Neural crest cell (in vitro differentiated cells): ENCODE measurements at regions not wholly inside any gene's neighbourhood (a gene's known extent, or its start where the extent isn't known, plus 50 kb on each side); places are given as distances from the start of the nearest gene placed in this dataset.
A peak's percentile ranks its signal among the peaks of the same experiment; 100 is the strongest.

Experiments
- DNase-seq: peaks from one replicate; pipeline ENCODE4 v3.0.0; 2021; ENCODE audit warnings: low read depth, mixed read lengths, low spot score
- H3K27ac Mint-ChIP-seq: one replicate; pipeline ENCODE4 v1.8.0; 2021; ENCODE audit warnings: mild to moderate bottlenecking, mixed read lengths; ENCODE audit not compliant: unreplicated experiment
- H3K27me3 Mint-ChIP-seq: 2 replicates; pipeline ENCODE4 v1.8.0; 2021; ENCODE audit warnings: low read depth, mild to moderate bottlenecking, mixed read lengths
- H3K36me3 Mint-ChIP-seq: 2 replicates; pipeline ENCODE4 v1.8.0; 2021; ENCODE audit warnings: low read depth, mild to moderate bottlenecking, mixed read lengths
- H3K4me1 Mint-ChIP-seq: 2 replicates; pipeline ENCODE4 v1.8.0; 2021; ENCODE audit warnings: mixed read lengths
- H3K4me3 Mint-ChIP-seq: one replicate; pipeline ENCODE4 v1.8.0; 2021; ENCODE audit warnings: mild to moderate bottlenecking, mixed read lengths
- H3K9me3 Mint-ChIP-seq: 2 replicates; pipeline ENCODE4 v1.8.0; 2021; ENCODE audit warnings: mixed read lengths
- TF ChIP-seq, protein P1 (sequence below): fragments of 200-600 bp; sonication (generic); conservative IDR thresholded peaks from 2 replicates; pipeline ENCODE4 v1.5.0; 2021; ENCODE audit warnings: antibody characterized with exemption, mild to moderate bottlenecking

DNA sequence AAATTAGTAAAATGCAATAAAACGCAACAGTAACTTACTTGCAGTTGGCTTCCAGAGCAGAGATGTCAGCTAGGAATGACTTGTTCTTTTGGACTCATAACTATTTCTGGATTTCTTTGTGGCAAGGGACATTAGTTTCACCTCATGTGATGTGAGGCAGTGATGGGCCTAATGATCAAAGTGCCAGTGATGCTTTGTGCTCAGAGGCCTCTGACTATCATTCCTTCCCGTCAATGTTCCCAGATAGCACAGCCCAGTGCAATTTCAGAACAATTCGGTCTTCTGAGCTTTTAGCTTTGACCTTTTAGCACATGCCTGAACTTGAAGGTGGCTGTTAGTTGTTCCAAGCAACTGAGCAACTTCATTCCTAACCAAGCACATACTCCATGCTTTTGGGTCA lies 596.8 kb downstream of the TFAP2B start:
- TF ChIP-seq, protein P1, sequence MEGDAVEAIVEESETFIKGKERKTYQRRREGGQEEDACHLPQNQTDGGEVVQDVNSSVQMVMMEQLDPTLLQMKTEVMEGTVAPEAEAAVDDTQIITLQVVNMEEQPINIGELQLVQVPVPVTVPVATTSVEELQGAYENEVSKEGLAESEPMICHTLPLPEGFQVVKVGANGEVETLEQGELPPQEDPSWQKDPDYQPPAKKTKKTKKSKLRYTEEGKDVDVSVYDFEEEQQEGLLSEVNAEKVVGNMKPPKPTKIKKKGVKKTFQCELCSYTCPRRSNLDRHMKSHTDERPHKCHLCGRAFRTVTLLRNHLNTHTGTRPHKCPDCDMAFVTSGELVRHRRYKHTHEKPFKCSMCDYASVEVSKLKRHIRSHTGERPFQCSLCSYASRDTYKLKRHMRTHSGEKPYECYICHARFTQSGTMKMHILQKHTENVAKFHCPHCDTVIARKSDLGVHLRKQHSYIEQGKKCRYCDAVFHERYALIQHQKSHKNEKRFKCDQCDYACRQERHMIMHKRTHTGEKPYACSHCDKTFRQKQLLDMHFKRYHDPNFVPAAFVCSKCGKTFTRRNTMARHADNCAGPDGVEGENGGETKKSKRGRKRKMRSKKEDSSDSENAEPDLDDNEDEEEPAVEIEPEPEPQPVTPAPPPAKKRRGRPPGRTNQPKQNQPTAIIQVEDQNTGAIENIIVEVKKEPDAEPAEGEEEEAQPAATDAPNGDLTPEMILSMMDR, result no peak
- no peak overlapping the region for H3K27ac Mint-ChIP-seq
- no peak for DNase-seq
- no peaks in the 10 kb centered on the region for H3K36me3 Mint-ChIP-seq
- no peak overlapping the region for H3K4me3 Mint-ChIP-seq
- no peaks in the 10 kb centered on the region for H3K27me3 Mint-ChIP-seq
- no peaks in the 10 kb centered on the region for H3K4me1 Mint-ChIP-seq
- H3K9me3 Mint-ChIP-seq, result peaks cover 2% of the 10 kb centered on the region

DNA sequence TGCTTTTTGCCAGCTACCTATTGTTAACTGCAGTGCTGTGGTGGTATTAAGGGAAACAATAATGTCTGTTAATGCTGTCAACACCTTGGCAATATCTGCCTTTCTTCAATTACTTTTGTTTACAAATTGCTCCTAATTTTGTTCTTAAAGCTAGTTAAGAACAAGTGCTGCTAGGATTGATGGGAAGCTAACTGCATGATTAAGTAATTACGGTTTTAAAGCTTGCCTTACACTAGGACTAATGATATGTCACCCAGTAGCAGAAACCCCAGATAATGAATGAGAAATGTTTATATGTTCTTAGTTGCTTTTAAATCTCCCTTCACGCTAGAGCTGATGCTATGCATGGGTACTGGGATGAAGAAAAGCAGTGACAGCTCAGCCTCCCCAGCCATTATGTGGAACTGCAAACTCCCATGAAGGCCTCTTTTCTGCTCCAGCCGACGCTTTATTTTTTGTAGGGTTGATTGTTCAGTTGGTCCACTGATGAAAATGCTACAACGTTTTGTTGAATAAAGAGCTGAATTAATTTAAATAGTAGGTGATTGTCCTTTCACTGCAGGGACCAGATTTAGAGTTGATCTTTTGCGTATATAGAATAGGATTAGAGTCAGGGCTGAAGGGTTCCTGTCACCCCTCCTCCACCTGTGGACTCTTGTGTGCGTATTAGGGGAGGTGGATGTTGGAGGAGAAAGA lies 610.5 kb downstream of the TFAP2B start:
- peaks cover 3% of the 10 kb centered on the region for H3K36me3 Mint-ChIP-seq
- TF ChIP-seq, protein P1, result no peak
- H3K9me3 Mint-ChIP-seq, result peaks cover 13% of the 10 kb centered on the region
- peak overlapping the region; percentile 1 for H3K4me3 Mint-ChIP-seq
- DNase-seq, result no peak
- H3K27me3 Mint-ChIP-seq, result peaks cover 5% of the 10 kb centered on the region
- peaks cover 16% of the 10 kb centered on the region for H3K4me1 Mint-ChIP-seq
- no peak overlapping the region for H3K27ac Mint-ChIP-seq

DNA sequence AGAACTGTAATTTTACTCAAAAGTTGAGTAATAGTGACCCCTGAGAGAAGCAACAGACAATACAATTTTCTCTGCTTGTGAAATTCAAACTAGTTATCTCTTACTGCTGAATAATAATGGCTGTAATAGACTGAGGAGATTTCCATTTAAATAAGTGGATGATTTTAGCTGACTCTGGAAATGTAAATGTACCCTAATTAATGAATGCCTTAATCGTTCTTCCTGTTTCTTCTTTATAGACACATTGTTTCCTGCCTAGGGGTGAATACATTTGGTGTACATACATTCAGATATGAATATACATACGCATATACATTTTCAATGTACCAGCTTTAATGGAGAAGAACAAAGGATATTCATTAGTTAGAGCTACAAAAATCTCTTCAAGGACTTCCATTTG lies 611.9 kb downstream of the TFAP2B start:
- TF ChIP-seq, protein P1, result no peak
- H3K27ac Mint-ChIP-seq, result no peak overlapping the region
- peaks cover 6% of the 10 kb centered on the region for H3K9me3 Mint-ChIP-seq
- H3K36me3 Mint-ChIP-seq, result no peaks in the 10 kb centered on the region
- H3K4me3 Mint-ChIP-seq, result no peak overlapping the region
- H3K27me3 Mint-ChIP-seq, result peaks cover 5% of the 10 kb centered on the region
- no peak for DNase-seq
- H3K4me1 Mint-ChIP-seq, result peaks cover 16% of the 10 kb centered on the region

DNA sequence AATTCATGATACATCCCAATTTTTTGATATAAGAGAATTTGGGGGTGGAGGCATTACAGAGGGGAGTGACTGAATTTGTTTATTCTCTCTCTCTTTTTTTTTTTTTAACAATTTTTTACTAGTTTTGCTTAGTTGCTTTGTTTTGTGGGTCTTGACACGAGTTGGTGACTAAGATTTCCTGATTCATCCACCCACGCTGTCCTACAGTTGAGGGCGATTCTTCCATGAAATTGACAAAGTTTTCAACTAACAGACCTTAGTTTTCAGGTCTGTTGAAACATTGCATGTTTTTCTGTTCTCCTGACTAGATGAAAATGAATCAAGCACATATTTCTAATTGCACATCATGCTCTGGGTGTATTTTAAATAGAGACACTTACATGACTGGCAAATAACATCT lies 613.8 kb downstream of the TFAP2B start:
- no peak for DNase-seq
- peaks cover 6% of the 10 kb centered on the region for H3K9me3 Mint-ChIP-seq
- no peaks in the 10 kb centered on the region for H3K36me3 Mint-ChIP-seq
- no peak overlapping the region for H3K27ac Mint-ChIP-seq
- TF ChIP-seq, protein P1, result no peak
- H3K4me3 Mint-ChIP-seq, result no peak overlapping the region
- H3K27me3 Mint-ChIP-seq, result peaks cover 5% of the 10 kb centered on the region
- H3K4me1 Mint-ChIP-seq, result peaks cover 16% of the 10 kb centered on the region

DNA sequence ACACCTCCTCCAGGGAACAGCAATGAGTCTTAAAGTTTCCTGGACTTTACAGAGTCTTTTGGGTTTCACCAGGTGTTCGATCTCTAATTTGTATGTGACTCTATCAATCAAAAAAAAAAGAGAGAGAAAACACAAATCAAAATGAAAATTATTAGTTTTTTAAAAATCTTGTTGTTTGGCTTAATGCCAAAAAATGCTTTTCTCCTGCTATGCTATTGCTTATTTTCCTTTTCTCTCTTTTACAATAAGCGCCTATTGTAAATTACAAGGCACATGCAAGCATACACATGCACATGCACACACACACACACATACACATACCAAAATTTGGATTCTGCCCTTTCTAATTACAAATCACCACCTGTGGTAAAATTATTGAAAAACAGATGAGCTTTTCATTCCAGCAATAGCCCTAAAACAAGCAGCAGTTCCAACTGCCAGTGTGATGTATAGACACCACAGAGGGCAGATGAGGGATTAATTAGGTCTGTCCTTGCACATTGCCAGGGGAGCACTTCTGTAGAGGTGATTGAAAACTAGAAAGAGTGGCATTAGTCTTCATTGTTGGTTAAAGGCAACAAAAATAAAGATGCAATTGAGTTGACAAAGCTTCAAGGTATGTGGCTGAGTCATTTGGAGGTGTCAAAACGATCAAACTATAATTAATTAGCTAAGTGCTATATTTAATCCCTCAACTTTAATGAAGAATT lies 631.7 kb downstream of the TFAP2B start:
- H3K9me3 Mint-ChIP-seq, result peaks cover 2% of the 10 kb centered on the region
- no peak overlapping the region for H3K4me3 Mint-ChIP-seq

More for the DNA sequence above, 631.7 kb downstream of the TFAP2B start:
- TF ChIP-seq, protein P1, result no peak
- no peaks in the 10 kb centered on the region for H3K27me3 Mint-ChIP-seq
- H3K36me3 Mint-ChIP-seq, result no peaks in the 10 kb centered on the region
- peaks cover 9% of the 10 kb centered on the region for H3K4me1 Mint-ChIP-seq
- DNase-seq, result no peak
- H3K27ac Mint-ChIP-seq, result no peak overlapping the region
